Astrocyte of the spinal cord (primary cell): ENCODE measurements at regions not wholly inside any gene's neighbourhood (a gene's known extent, or its start where the extent isn't known, plus 50 kb on each side); places are given as distances from the start of the nearest gene placed in this dataset.

Experiments
- DNase-seq: peaks from one replicate; pipeline ENCODE4 v3.0.0; 2011; ENCODE audit warnings: low read depth, low spot score
- H3K4me3 ChIP-seq: 2 replicates; pipeline ENCODE4 v1.5.1; 2011; ENCODE audit warnings: low read depth, mild to moderate bottlenecking, low read length, moderate library complexity
- in situ Hi-C: cut with HindIII; loops from 2 replicates; pipeline ENCODE4 v1.10.0; 2017; ENCODE audit warnings: low sequenced_read_pairs
- TF ChIP-seq, protein P1 (sequence below): IDR thresholded peaks from 2 replicates; pipeline ENCODE4 v1.5.1; 2012; ENCODE audit warnings: low read depth, mild to moderate bottlenecking, low read length, inconsistent platforms

DNA sequence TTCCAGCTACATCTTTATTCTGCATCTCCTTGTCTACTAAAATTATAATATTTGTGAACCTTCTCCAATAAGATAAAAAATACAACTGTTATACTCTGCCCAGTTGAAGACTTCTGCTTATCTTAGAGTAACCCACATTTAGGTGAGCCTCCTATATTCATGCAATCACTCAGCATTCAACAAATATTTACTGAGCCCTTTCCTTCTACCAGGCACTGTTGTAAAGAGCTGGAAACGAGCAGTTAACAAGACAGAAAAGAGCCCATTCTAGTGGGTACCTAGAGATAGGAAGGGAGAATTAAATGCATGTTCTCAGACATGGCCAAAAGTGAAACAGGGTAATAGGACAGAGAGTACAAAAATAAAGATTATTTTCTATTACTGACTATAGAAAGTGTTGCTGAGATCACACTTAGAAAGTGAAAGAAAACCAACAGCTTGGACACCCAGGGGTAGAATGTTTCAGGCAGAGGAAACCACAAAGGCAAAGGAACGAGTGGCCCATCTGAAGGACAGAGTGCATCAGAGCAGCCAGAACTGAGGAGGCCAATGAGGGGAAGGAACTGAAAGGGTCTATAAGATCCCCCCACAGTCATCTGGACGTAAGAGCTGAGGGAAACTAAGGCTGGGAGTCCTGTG is 50.8 kb upstream of the SMLR1 start:
- TF ChIP-seq, protein P1, sequence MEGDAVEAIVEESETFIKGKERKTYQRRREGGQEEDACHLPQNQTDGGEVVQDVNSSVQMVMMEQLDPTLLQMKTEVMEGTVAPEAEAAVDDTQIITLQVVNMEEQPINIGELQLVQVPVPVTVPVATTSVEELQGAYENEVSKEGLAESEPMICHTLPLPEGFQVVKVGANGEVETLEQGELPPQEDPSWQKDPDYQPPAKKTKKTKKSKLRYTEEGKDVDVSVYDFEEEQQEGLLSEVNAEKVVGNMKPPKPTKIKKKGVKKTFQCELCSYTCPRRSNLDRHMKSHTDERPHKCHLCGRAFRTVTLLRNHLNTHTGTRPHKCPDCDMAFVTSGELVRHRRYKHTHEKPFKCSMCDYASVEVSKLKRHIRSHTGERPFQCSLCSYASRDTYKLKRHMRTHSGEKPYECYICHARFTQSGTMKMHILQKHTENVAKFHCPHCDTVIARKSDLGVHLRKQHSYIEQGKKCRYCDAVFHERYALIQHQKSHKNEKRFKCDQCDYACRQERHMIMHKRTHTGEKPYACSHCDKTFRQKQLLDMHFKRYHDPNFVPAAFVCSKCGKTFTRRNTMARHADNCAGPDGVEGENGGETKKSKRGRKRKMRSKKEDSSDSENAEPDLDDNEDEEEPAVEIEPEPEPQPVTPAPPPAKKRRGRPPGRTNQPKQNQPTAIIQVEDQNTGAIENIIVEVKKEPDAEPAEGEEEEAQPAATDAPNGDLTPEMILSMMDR = no peak
- no peak for DNase-seq
- in situ Hi-C loops = no loop called here
- H3K4me3 ChIP-seq = no peak overlapping the region
